Lung (tissue), 11 donors: ENCODE measurements at regions not wholly inside any gene's neighbourhood (a gene's known extent, or its start where the extent isn't known, plus 50 kb on each side); places are given as distances from the start of the nearest gene placed in this dataset.

Source experiments
- ATAC-seq: fragments of 200-7000 bp; cut with Tn5 transposase; one replicate; pipeline ENCODE4 v1.9.1; 2020; ENCODE audit warnings: moderate number of reproducible peaks; ENCODE audit not compliant: insufficient read depth, low FRiP score
- DNase-seq, 3 donors: peaks; one replicate each; pipeline ENCODE4 v3.0.0-alpha.2; 2013 to 2017
- H3K27ac ChIP-seq, 2 donors: one replicate each; pipeline ENCODE4 v1.5.1; 2013; ENCODE audit warnings: mild to moderate bottlenecking in 2 of 2, moderate library complexity in 2 of 2, control low read depth in 1 of 2, inconsistent platforms in 1 of 2, low read depth in 1 of 2, low read length in 1 of 2
- H3K27me3 ChIP-seq, 3 donors: one replicate each; pipeline ENCODE4 v1.5.1; 2013; ENCODE audit warnings: low read length in 2 of 3; ENCODE audit not compliant: control insufficient read depth in 3 of 3, insufficient read depth in 3 of 3
- H3K36me3 ChIP-seq, 4 donors: one replicate each; pipeline ENCODE4 v1.5.1; 2013; ENCODE audit warnings: low read length in 4 of 4, mild to moderate bottlenecking in 1 of 4, moderate library complexity in 1 of 4; ENCODE audit not compliant: control insufficient read depth in 4 of 4, insufficient read depth in 4 of 4
- H3K4me1 ChIP-seq, 5 donors: one replicate each; pipeline ENCODE4 v1.5.1; 2013; ENCODE audit warnings: low read length in 5 of 5, mild to moderate bottlenecking in 2 of 5, moderate library complexity in 1 of 5; ENCODE audit not compliant: control insufficient read depth in 5 of 5, insufficient read depth in 5 of 5
- H3K4me3 ChIP-seq: one replicate; pipeline ENCODE4 v1.5.1; 2013; ENCODE audit warnings: mild to moderate bottlenecking, control low read depth, moderate library complexity
- H3K9ac ChIP-seq, 2 donors: one replicate each; pipeline ENCODE4 v1.5.1; 2013; ENCODE audit warnings: low read length in 2 of 2, control low read depth in 1 of 2; ENCODE audit not compliant: insufficient read depth in 1 of 2
- H3K9me3 ChIP-seq, 4 donors: one replicate each; pipeline ENCODE4 v1.5.1; 2013; ENCODE audit warnings: low read length in 3 of 4, mild to moderate bottlenecking in 1 of 4, moderate library complexity in 1 of 4; ENCODE audit not compliant: control insufficient read depth in 4 of 4, insufficient read depth in 3 of 4
- WGBS, 2 donors: extraction: QIAGEN DNeasy Blood & Tissue Kit; methylation state at CpG; one replicate each; pipeline ENCODE4 v1.1.7; 2013; 5-methylcytosine and 5-hydroxymethylcytosine counted together
- TF ChIP-seq, protein P1 (sequence below): IDR thresholded peaks from 2 replicates; pipeline ENCODE4 v1.5.1; 2012; ENCODE audit warnings: mild to moderate bottlenecking; ENCODE audit errors: control extremely low read depth, extremely low read depth
- donor health status: control.
- donor health status: control.
- donor health status: Bipolar disorder and iron deficiency.
- donor health status: healthy.
- donor health status: DM: yes; HTN: yes; CAD: no.

- Histone ChIP-seq H3K9ac (no peak overlapping the region), H3K9me3 (no peaks in the 10 kb centered on the region), H3K4me1 (no peaks in the 10 kb centered on the region), H3K36me3 (no peaks in the 10 kb centered on the region), H3K27me3 (no peaks in the 10 kb centered on the region), H3K4me3 (no peak overlapping the region), H3K27ac (no peak overlapping the region)
- TF ChIP-seq, protein P1, sequence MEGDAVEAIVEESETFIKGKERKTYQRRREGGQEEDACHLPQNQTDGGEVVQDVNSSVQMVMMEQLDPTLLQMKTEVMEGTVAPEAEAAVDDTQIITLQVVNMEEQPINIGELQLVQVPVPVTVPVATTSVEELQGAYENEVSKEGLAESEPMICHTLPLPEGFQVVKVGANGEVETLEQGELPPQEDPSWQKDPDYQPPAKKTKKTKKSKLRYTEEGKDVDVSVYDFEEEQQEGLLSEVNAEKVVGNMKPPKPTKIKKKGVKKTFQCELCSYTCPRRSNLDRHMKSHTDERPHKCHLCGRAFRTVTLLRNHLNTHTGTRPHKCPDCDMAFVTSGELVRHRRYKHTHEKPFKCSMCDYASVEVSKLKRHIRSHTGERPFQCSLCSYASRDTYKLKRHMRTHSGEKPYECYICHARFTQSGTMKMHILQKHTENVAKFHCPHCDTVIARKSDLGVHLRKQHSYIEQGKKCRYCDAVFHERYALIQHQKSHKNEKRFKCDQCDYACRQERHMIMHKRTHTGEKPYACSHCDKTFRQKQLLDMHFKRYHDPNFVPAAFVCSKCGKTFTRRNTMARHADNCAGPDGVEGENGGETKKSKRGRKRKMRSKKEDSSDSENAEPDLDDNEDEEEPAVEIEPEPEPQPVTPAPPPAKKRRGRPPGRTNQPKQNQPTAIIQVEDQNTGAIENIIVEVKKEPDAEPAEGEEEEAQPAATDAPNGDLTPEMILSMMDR: no peak
- 92 to 94% methylated on average over 2 of the region's 2 CpGs for WGBS, 2 donors
- DNase-seq (no peak), ATAC-seq (no peak)
Measured at GRCh38 chr1:185491604-185492003, 174.6 kb upstream of the IVNS1ABP start.

DNA sequence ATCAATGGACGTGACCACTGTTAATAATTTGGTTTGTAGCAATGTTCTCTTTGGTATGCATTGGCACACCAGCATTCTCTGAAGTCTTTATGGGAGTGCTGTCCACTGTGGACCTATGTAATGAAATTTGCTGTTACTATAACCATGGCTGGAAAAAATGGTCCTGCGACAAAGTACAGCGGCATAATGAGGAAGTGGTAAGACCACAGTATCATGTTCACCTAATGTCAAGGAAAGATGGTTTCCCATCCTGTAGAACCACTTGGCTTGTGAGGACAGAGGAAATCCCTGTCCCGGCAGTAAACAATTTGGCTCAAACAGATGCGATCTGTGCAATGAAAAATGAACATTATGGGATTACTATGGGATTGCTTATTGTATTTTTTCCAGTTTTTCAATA, 173.9 kb upstream of the IVNS1ABP start:
- ATAC-seq: no peak

GRCh38 chr1:185489406-185489805, 172.4 kb upstream of the IVNS1ABP start:
- H3K27ac ChIP-seq: no peak overlapping the region
- TF ChIP-seq, protein P1: no peak
- H3K9ac ChIP-seq: no peak overlapping the region
- no peak for DNase-seq
- H3K4me3 ChIP-seq: no peak overlapping the region
- no peaks in the 10 kb centered on the region for H3K9me3 ChIP-seq
- ATAC-seq: no peak
- 86 to 89% methylated on average over 3 of the region's 3 CpGs for WGBS, 2 donors
- H3K27me3 ChIP-seq: no peaks in the 10 kb centered on the region
- no peaks in the 10 kb centered on the region for H3K36me3 ChIP-seq
- no peaks in the 10 kb centered on the region for H3K4me1 ChIP-seq

More for the DNA sequence above, 173.9 kb upstream of the IVNS1ABP start:
- H3K9me3 ChIP-seq: no peaks in the 10 kb centered on the region
- no peak overlapping the region for H3K4me3 ChIP-seq
- 71 to 73% methylated on average over 5 of the region's 5 CpGs for WGBS, 2 donors
- no peaks in the 10 kb centered on the region for H3K36me3 ChIP-seq
- TF ChIP-seq, protein P1: no peak
- no peak overlapping the region for H3K27ac ChIP-seq
- no peak for DNase-seq
- H3K4me1 ChIP-seq: no peaks in the 10 kb centered on the region
- no peaks in the 10 kb centered on the region for H3K27me3 ChIP-seq
- H3K9ac ChIP-seq: no peak overlapping the region

DNA sequence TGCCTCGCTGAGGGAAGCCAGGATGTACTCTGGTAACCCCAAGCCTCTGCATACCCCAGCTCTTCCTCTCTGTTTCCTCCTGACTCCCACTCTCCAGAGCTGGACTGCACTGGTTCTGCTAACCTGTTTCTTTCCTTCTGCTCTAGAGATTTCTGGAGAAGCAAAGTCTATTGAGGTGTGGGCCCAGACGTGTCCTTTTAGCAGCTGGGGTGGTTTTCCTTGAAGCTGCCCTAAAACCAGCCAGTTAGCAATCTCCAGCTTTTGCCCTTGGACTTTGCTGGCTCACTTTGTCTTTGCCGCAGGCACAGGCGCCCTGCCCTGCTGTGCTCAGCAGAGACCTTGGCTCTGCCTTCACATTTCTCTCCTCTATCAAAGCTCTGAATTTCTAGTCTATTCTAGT, 171.8 kb upstream of the IVNS1ABP start:
- Histone ChIP-seq H3K9ac (no peak overlapping the region), H3K4me1 (peaks cover 0 to 3% (median 0%) of the 10 kb centered on the region in 5 donors), H3K27ac (peak overlapping the region in 1 of 2 donors; percentile 17), H3K9me3 (no peaks in the 10 kb centered on the region), H3K4me3 (no peak overlapping the region), H3K27me3 (no peaks in the 10 kb centered on the region), H3K36me3 (no peaks in the 10 kb centered on the region)
- ATAC-seq (no peak), DNase-seq (peak; percentile 10 to 25 (median 22))
- TF ChIP-seq, protein P1: no peak
- WGBS, 2 donors: 69 to 71% methylated on average over 4 of the region's 4 CpGs
